ENCODE measurements at regions not wholly inside any gene's neighbourhood (a gene's known extent, or its start where the extent isn't known, plus 50 kb on each side); places are given as distances from the start of the nearest gene placed in this dataset.
"Not testable (repeated sequence)": the region's sequence is repeated elsewhere in the genome, so short reads cannot be mapped to it uniquely, and the experiment has no call there.

GRCh38 chr1:221549815-221550214 lies 192.1 kb downstream of the DUSP10 start:
- intact Hi-C loops (cut with DNase I): loop anchor here (10.0 kb wide), 1 partner anchor 195 kb away; the partner anchor contains the start of gene DUSP10
- DNase-seq: no peak
- Histone ChIP-seq H3K4me1 (peaks cover 6 to 30% of the 10 kb centered on the region in 2 donors), H3K27me3 (no peaks in the 10 kb centered on the region), H3K9me3 (no peaks in the 10 kb centered on the region), H3K27ac (no peak overlapping the region), H3K4me3 (replicated peaks in 1 of 3) (no peak overlapping the region), H3K36me3 (no peaks in the 10 kb centered on the region)
- TF ChIP-seq POLR2A (IDR thresholded peaks at IDR 0.05) (no peak), CTCF (IDR thresholded peaks at IDR 0.05) (no peak)

- H3K4me3 ChIP-seq (replicated peaks in 1 of 3); H3K27me3 ChIP-seq; H3K27ac ChIP-seq; H3K36me3 ChIP-seq; DNase-seq; intact Hi-C loops (cut with DNase I); H3K9me3 ChIP-seq: not testable (repeated sequence)
- peaks cover 20 to 55% of the 10 kb centered on the region in 2 donors for H3K4me1 ChIP-seq
- 94 to 96% methylated on average over 8 of the region's 8 CpGs for WGBS, 2 donors
Observed at GRCh38 chr1:221552792-221553191, 189.1 kb downstream of the DUSP10 start.

- peak; percentile 68 to 87 for DNase-seq
- no peak overlapping the region for H3K4me3 ChIP-seq (replicated peaks in 1 of 3)
- TF ChIP-seq CTCF (IDR thresholded peaks at IDR 0.05): no peak
- peak in 1 of 2 donors; percentile 2 for TF ChIP-seq POLR2A (IDR thresholded peaks at IDR 0.05)
- no peaks in the 10 kb centered on the region for H3K9me3 ChIP-seq
- intact Hi-C loops (cut with DNase I): no loop called here
- H3K36me3 ChIP-seq: no peaks in the 10 kb centered on the region
- H3K4me1 ChIP-seq: peaks cover 20 to 46% of the 10 kb centered on the region in 2 donors
- WGBS, 2 donors: 28 to 38% methylated on average over 9 to 10 of the region's 10 CpGs
- peak overlapping the region; percentile 64 to 84 (median 75) for H3K27ac ChIP-seq
- H3K27me3 ChIP-seq: no peaks in the 10 kb centered on the region
Observed at GRCh38 chr1:221555689-221556433, 186.0 kb downstream of the DUSP10 start.

GRCh38 chr1:221556435-221556834 lies 185.5 kb downstream of the DUSP10 start:
- TF ChIP-seq CTCF (IDR thresholded peaks at IDR 0.05) (no peak), POLR2A (IDR thresholded peaks at IDR 0.05) (no peak)
- intact Hi-C loops (cut with DNase I): no loop called here
- peaks cover 23 to 47% of the 10 kb centered on the region in 2 donors for H3K4me1 ChIP-seq
- H3K9me3 ChIP-seq: no peaks in the 10 kb centered on the region
- H3K4me3 ChIP-seq (replicated peaks in 1 of 3): no peak overlapping the region
- peak overlapping the region; percentile 49 to 84 (median 75) for H3K27ac ChIP-seq
- no peak for DNase-seq
- H3K36me3 ChIP-seq: no peaks in the 10 kb centered on the region
- H3K27me3 ChIP-seq: no peaks in the 10 kb centered on the region

- Histone ChIP-seq H3K4me3 (replicated peaks in 1 of 3) (no peak overlapping the region), H3K36me3 (no peaks in the 10 kb centered on the region), H3K9me3 (no peaks in the 10 kb centered on the region), H3K27ac (peak overlapping the region in 2 of 3 donors; percentile 75 to 84), H3K27me3 (no peaks in the 10 kb centered on the region), H3K4me1 (peaks cover 28 to 45% of the 10 kb centered on the region in 2 donors)
- DNase-seq: no peak
- intact Hi-C loops (cut with DNase I): no loop called here
- TF ChIP-seq CTCF (IDR thresholded peaks at IDR 0.05) (no peak), POLR2A (IDR thresholded peaks at IDR 0.05) (no peak)
- WGBS, 2 donors: 84 to 87% methylated on average over 1 of the region's 1 CpG
Observed at GRCh38 chr1:221557013-221557412, 184.9 kb downstream of the DUSP10 start.

Measured in thyroid gland (tissue), 4 donors.